Activated naive CD8-positive, alpha-beta T cell treated with anti-CD3 and anti-CD28 coated beads for 36 hours (primary cell): ENCODE measurements at regions not wholly inside any gene's neighbourhood (a gene's known extent, or its start where the extent isn't known, plus 50 kb on each side); places are given as distances from the start of the nearest gene placed in this dataset.

Experiments
- DNase-seq: peaks from one replicate; pipeline ENCODE4 v3.0.0; 2021
- H3K27ac Mint-ChIP-seq: one replicate; pipeline ENCODE4 v1.8.0; 2022; ENCODE audit warnings: mild to moderate bottlenecking, moderate library complexity, mixed read lengths
- H3K27me3 Mint-ChIP-seq: one replicate; pipeline ENCODE4 v1.8.0; 2022; ENCODE audit warnings: mild to moderate bottlenecking, mixed read lengths
- H3K36me3 Mint-ChIP-seq: one replicate; pipeline ENCODE4 v1.8.0; 2021; ENCODE audit warnings: mild to moderate bottlenecking, mixed read lengths
- H3K4me1 Mint-ChIP-seq: one replicate; pipeline ENCODE4 v1.8.0; 2021; ENCODE audit warnings: mixed read lengths
- H3K4me3 Mint-ChIP-seq: one replicate; pipeline ENCODE4 v1.8.0; 2022; ENCODE audit warnings: mild to moderate bottlenecking, moderate library complexity, mixed read lengths
- H3K9me3 Mint-ChIP-seq: one replicate; pipeline ENCODE4 v1.8.0; 2022; ENCODE audit warnings: mixed read lengths

- peaks cover 2% of the 10 kb centered on the region for H3K9me3 Mint-ChIP-seq
- H3K36me3 Mint-ChIP-seq, result peaks cover 3% of the 10 kb centered on the region
- no peak for DNase-seq
- no peak overlapping the region for H3K27ac Mint-ChIP-seq
- no peaks in the 10 kb centered on the region for H3K27me3 Mint-ChIP-seq
- no peak overlapping the region for H3K4me3 Mint-ChIP-seq
- H3K4me1 Mint-ChIP-seq, result peaks cover 31% of the 10 kb centered on the region
These were observed 186.8 kb downstream of the PALM2AKAP2 start for GRCh38 chr9:109966643-109967368.

DNA sequence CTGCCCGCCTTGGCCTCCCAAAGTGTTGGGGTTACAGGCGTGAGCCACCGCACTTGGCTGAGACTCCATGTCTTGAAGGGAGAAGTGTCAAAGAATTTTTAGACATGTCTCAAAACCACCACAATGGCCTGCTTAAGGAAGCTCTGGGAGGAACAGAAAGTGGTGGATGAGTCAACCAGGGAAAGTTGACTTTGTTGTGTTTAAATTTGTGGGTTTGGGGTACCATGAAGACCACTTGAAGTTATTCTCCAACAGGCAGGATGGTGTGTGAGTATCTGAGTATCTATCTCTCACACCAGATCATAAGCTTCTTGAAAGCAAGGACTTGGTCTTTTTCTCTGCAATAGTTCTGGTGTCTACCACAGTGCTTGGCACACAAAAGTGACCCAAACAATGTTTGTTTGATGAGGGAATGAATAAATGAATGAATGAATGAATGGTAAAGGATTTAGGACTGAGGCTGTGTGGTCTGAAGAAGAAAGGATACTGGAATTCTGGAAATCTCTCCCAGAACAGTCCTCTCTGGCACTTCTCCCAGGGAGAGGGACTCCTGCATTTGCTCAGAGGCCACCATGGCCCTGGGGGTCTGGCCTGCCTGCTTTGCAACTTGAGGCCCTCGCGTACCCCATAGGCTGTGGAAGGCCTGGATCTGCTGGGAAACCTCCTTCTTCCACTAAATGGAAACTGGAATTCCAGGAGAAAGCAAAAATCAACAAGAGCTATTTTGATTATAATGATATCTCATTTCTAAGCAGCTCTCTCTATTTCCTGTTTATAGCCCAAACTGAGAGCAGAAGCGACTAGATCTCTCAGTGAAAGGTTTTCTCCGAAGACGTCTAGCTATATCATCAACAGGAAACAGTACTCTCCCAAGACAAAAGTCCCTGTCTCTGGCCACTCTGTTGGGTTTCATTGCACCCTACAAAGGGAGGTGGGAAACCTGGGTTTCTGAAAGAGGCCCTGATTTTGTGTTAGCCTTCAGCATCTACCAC, 187.9 kb downstream of the PALM2AKAP2 start:
- DNase-seq, result peak; percentile 24
- H3K4me3 Mint-ChIP-seq, result no peak overlapping the region
- H3K9me3 Mint-ChIP-seq, result peaks cover 2% of the 10 kb centered on the region
- peaks cover 3% of the 10 kb centered on the region for H3K36me3 Mint-ChIP-seq
- peak overlapping the region; percentile 73 for H3K27ac Mint-ChIP-seq
- H3K27me3 Mint-ChIP-seq, result no peaks in the 10 kb centered on the region
- H3K4me1 Mint-ChIP-seq, result peaks cover 38% of the 10 kb centered on the region

GRCh38 chr9:109969011-109969410, 189.0 kb downstream of the PALM2AKAP2 start:
- H3K27ac Mint-ChIP-seq, result no peak overlapping the region
- H3K4me3 Mint-ChIP-seq, result no peak overlapping the region
- H3K36me3 Mint-ChIP-seq, result peaks cover 3% of the 10 kb centered on the region
- no peak for DNase-seq
- H3K4me1 Mint-ChIP-seq, result peaks cover 35% of the 10 kb centered on the region
- no peaks in the 10 kb centered on the region for H3K27me3 Mint-ChIP-seq
- H3K9me3 Mint-ChIP-seq, result peaks cover 2% of the 10 kb centered on the region

- no peak overlapping the region for H3K27ac Mint-ChIP-seq
- peaks cover 2% of the 10 kb centered on the region for H3K9me3 Mint-ChIP-seq
- H3K36me3 Mint-ChIP-seq, result peaks cover 3% of the 10 kb centered on the region
- DNase-seq, result no peak
- H3K4me3 Mint-ChIP-seq, result no peak overlapping the region
- H3K4me1 Mint-ChIP-seq, result peaks cover 39% of the 10 kb centered on the region
- no peaks in the 10 kb centered on the region for H3K27me3 Mint-ChIP-seq
These were observed 189.7 kb downstream of the PALM2AKAP2 start for GRCh38 chr9:109969573-109970237.

- peaks cover 3% of the 10 kb centered on the region for H3K36me3 Mint-ChIP-seq
- DNase-seq, result no peak
- no peak overlapping the region for H3K27ac Mint-ChIP-seq
- H3K9me3 Mint-ChIP-seq, result peaks cover 2% of the 10 kb centered on the region
- H3K4me1 Mint-ChIP-seq, result peaks cover 39% of the 10 kb centered on the region
- no peak overlapping the region for H3K4me3 Mint-ChIP-seq
- H3K27me3 Mint-ChIP-seq, result no peaks in the 10 kb centered on the region
These were observed 191.2 kb downstream of the PALM2AKAP2 start for GRCh38 chr9:109971226-109971625.

GRCh38 chr9:109972026-109972882, 192.3 kb downstream of the PALM2AKAP2 start:
- peaks cover 2% of the 10 kb centered on the region for H3K9me3 Mint-ChIP-seq
- peaks cover 39% of the 10 kb centered on the region for H3K4me1 Mint-ChIP-seq
- H3K4me3 Mint-ChIP-seq, result no peak overlapping the region
- H3K27me3 Mint-ChIP-seq, result no peaks in the 10 kb centered on the region
- DNase-seq, result no peak
- peaks cover 3% of the 10 kb centered on the region for H3K36me3 Mint-ChIP-seq
- H3K27ac Mint-ChIP-seq, result peak overlapping the region; percentile 21

DNA sequence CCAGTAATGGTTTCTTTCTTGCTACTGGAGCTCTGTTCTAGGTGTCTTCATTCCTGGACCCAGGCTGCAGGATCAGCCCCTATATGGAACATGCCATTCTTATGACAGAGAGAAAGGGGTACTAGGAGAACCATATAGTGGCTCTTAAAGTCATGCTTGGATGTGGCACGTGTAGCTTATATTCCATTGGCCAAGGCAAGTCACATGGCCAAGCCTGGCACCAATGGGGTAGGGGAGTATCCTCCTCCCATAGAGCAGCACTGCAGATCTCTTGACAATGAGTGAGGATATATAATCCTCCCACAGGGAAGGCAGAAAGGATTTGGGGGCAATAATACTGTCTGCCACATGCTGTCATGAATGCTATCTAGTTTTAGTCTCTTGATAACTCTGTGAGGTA, 193.3 kb downstream of the PALM2AKAP2 start:
- Mint-ChIP-seq H3K27me3 (no peaks in the 10 kb centered on the region), H3K9me3 (no peaks in the 10 kb centered on the region), H3K4me3 (no peak overlapping the region), H3K36me3 (no peaks in the 10 kb centered on the region), H3K4me1 (peaks cover 29% of the 10 kb centered on the region), H3K27ac (peak overlapping the region; percentile 27)
- no peak for DNase-seq

DNA sequence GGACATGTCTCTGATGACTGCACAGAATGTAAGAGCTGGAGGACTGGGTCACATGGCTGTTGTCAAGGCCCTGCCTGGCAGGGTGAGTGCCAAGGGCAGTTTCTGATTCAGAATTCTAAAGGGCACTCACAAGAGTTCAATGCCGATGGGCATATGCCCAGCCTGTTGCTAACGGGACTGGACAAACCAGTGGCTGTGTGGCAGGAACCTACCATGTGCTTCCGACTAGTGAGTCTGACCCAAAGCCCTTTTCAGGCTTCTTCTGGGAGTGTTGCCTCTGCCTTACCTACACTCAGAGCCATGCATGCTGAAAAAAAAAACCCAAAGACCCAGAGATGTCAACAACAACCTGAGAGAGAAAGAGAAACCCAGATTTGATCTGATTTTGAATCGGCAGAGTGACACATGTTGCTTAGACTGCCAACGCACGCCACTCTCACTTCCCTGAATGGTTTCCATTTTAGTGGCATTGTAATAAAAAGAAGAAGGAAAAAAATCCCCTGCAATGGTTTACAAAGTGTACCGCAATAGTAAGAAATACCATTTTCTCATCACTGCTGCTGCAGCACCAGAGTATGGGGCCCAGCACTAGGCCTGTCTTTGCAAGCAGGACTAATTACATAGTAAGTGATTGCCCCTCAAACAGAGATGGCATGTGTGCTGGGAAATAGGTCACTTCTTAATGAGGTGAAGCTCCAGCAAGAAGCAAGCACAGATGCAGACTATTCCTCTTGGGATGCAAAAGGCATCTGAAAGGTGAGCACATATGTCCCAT, 194.3 kb downstream of the PALM2AKAP2 start:
- Mint-ChIP-seq H3K4me3 (no peak overlapping the region), H3K4me1 (peaks cover 19% of the 10 kb centered on the region), H3K27me3 (no peaks in the 10 kb centered on the region), H3K27ac (peak overlapping the region; percentile 9), H3K36me3 (no peaks in the 10 kb centered on the region), H3K9me3 (no peaks in the 10 kb centered on the region)
- DNase-seq, result peak; percentile 17

GRCh38 chr9:109974918-109975276, 194.9 kb downstream of the PALM2AKAP2 start:
- Mint-ChIP-seq H3K4me3 (no peak overlapping the region), H3K9me3 (no peaks in the 10 kb centered on the region), H3K27me3 (no peaks in the 10 kb centered on the region), H3K27ac (no peak overlapping the region), H3K36me3 (no peaks in the 10 kb centered on the region), H3K4me1 (peaks cover 15% of the 10 kb centered on the region)
- DNase-seq, result no peak

DNA sequence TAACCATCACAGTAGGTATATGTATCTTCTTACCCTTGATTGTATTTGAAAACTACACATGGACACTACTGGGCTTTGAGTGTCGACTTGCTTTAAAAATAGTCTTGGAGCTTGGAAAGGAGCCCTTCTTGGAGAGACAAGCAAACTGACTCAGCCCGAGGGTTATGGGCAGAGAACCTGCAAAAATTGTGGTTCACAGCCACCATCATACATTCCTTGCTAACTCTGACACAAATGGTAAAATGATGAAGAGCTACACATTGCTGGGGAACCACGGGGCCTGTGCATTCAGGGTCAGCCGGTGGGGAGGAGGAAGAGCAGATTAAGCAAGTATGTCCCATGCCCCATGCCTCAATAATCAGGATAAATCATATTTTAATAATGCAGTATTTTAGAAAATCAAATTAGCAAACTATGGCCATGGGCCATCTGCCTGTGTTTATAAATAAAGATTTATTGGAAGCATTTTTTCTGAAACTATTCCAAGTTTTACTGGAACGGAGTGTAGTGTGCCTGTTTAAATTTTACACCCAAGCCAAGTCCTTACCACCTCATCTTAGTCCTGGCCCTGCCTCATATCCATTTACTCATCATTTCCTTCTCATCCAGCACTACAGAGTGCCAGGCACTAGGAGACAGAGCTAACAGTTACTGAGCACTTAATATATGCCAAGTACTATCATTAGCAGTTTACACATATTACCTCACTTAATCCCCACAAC, 195.7 kb downstream of the PALM2AKAP2 start:
- no peaks in the 10 kb centered on the region for H3K36me3 Mint-ChIP-seq
- H3K9me3 Mint-ChIP-seq, result no peaks in the 10 kb centered on the region
- no peak for DNase-seq
- peaks cover 13% of the 10 kb centered on the region for H3K4me1 Mint-ChIP-seq
- H3K27me3 Mint-ChIP-seq, result no peaks in the 10 kb centered on the region
- no peak overlapping the region for H3K27ac Mint-ChIP-seq
- H3K4me3 Mint-ChIP-seq, result no peak overlapping the region

DNA sequence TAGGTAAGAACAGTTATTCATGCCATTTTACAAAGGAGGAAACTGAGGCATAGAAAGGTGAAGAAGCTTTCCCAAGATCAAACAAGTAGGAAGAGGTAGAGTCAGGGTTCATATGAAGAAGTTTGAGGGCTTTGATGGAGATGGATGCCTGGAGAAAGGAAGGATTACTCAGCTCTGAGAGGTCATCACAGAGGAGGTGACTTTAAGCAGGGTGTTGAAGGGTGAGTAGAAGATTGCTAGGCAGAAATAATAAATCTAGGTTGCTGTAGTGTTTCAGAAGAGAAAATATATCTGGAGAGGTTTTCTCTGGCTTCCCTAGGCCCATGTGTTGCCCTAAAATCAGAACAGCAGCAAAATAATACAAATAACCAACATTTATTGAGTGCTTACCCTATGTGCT, 196.3 kb downstream of the PALM2AKAP2 start:
- no peak overlapping the region for H3K4me3 Mint-ChIP-seq
- no peaks in the 10 kb centered on the region for H3K36me3 Mint-ChIP-seq
- H3K27ac Mint-ChIP-seq, result no peak overlapping the region
- DNase-seq, result no peak
- peaks cover 13% of the 10 kb centered on the region for H3K4me1 Mint-ChIP-seq
- H3K27me3 Mint-ChIP-seq, result no peaks in the 10 kb centered on the region
- no peaks in the 10 kb centered on the region for H3K9me3 Mint-ChIP-seq

- Mint-ChIP-seq H3K27ac (no peak overlapping the region), H3K36me3 (no peaks in the 10 kb centered on the region), H3K4me1 (peaks cover 7% of the 10 kb centered on the region), H3K4me3 (no peak overlapping the region), H3K27me3 (no peaks in the 10 kb centered on the region), H3K9me3 (peaks cover 6% of the 10 kb centered on the region)
- no peak for DNase-seq
These were observed 197.5 kb downstream of the PALM2AKAP2 start for GRCh38 chr9:109977521-109977920.

GRCh38 chr9:109981091-109981490, 201.1 kb downstream of the PALM2AKAP2 start:
- H3K4me3 Mint-ChIP-seq, result no peak overlapping the region
- no peaks in the 10 kb centered on the region for H3K27me3 Mint-ChIP-seq
- no peaks in the 10 kb centered on the region for H3K36me3 Mint-ChIP-seq
- no peak overlapping the region for H3K27ac Mint-ChIP-seq
- no peak for DNase-seq
- no peaks in the 10 kb centered on the region for H3K4me1 Mint-ChIP-seq
- peaks cover 6% of the 10 kb centered on the region for H3K9me3 Mint-ChIP-seq
